Activated CD8-positive, alpha-beta memory T cell treated with anti-CD3 and anti-CD28 coated beads, Interleukin-2, amount 10 ng/mL, durations not matched to agents 7 days and 5 days (primary cell): ENCODE measurements at regions not wholly inside any gene's neighbourhood (a gene's known extent, or its start where the extent isn't known, plus 50 kb on each side); places are given as distances from the start of the nearest gene placed in this dataset.

Experiments
- ATAC-seq: fragments of 150-1000 bp; cut with Tn5 transposase; one replicate; pipeline ENCODE4 v1.10.0; 2021; ENCODE audit warnings: moderate library complexity
- CTCF ChIA-PET: fragments of 350-600 bp; sonication (Branson Sonifier 250); formaldehyde crosslinking; loops from one replicate; lab custom pipeline; 2021; ENCODE audit warnings: antibody characterized with exemption; lab: Charles Lee
- DNase-seq: peaks from one replicate; pipeline ENCODE4 v3.0.0-alpha.2; 2020
- H3K27ac Mint-ChIP-seq: one replicate; pipeline ENCODE4 v1.8.0; 2021; ENCODE audit warnings: mild to moderate bottlenecking, mixed read lengths
- H3K27me3 Mint-ChIP-seq: one replicate; pipeline ENCODE4 v1.8.0; 2021; ENCODE audit warnings: mixed read lengths
- H3K36me3 Mint-ChIP-seq: one replicate; pipeline ENCODE4 v1.8.0; 2021; ENCODE audit warnings: mild to moderate bottlenecking, mixed read lengths
- H3K4me1 Mint-ChIP-seq: one replicate; pipeline ENCODE4 v1.8.0; 2021; ENCODE audit warnings: mixed read lengths
- H3K4me3 Mint-ChIP-seq: one replicate; pipeline ENCODE4 v1.8.0; 2021; ENCODE audit warnings: mild to moderate bottlenecking, moderate library complexity, mixed read lengths
- H3K9me3 Mint-ChIP-seq: one replicate; pipeline ENCODE4 v1.8.0; 2022; ENCODE audit warnings: low read depth, mixed read lengths

- no peaks in the 10 kb centered on the region for H3K36me3 Mint-ChIP-seq
- H3K27me3 Mint-ChIP-seq, result no peaks in the 10 kb centered on the region
- ATAC-seq (no peak), DNase-seq (no peak)
- H3K27ac Mint-ChIP-seq, result no peak overlapping the region
- no peaks in the 10 kb centered on the region for H3K4me1 Mint-ChIP-seq
- CTCF ChIA-PET, result no interaction called here
- H3K9me3 Mint-ChIP-seq, result peaks cover 6% of the 10 kb centered on the region
- no peak overlapping the region for H3K4me3 Mint-ChIP-seq
Observed at GRCh38 chr13:61700181-61700580, 284.5 kb upstream of the PCDH20 start.

GRCh38 chr13:61696676-61697075 lies 281.0 kb upstream of the PCDH20 start:
- no peak overlapping the region for H3K27ac Mint-ChIP-seq
- CTCF ChIA-PET, result no interaction called here
- no peak for ATAC-seq

GRCh38 chr13:61695147-61695546 lies 279.5 kb upstream of the PCDH20 start:
- no peak for ATAC-seq
- DNase-seq, result no peak
- H3K36me3 Mint-ChIP-seq, result no peaks in the 10 kb centered on the region
- no peak overlapping the region for H3K27ac Mint-ChIP-seq
- no peak overlapping the region for H3K4me3 Mint-ChIP-seq
- no peaks in the 10 kb centered on the region for H3K27me3 Mint-ChIP-seq
- CTCF ChIA-PET, result no interaction called here
- no peaks in the 10 kb centered on the region for H3K4me1 Mint-ChIP-seq
- peaks cover 2% of the 10 kb centered on the region for H3K9me3 Mint-ChIP-seq

More at GRCh38 chr13:61696676-61697075, 281.0 kb upstream of the PCDH20 start:
- Mint-ChIP-seq H3K36me3 (no peaks in the 10 kb centered on the region), H3K27me3 (no peaks in the 10 kb centered on the region), H3K4me3 (no peak overlapping the region), H3K9me3 (peaks cover under 1% of the 10 kb centered on the region), H3K4me1 (no peaks in the 10 kb centered on the region)
- DNase-seq, result no peak

DNA sequence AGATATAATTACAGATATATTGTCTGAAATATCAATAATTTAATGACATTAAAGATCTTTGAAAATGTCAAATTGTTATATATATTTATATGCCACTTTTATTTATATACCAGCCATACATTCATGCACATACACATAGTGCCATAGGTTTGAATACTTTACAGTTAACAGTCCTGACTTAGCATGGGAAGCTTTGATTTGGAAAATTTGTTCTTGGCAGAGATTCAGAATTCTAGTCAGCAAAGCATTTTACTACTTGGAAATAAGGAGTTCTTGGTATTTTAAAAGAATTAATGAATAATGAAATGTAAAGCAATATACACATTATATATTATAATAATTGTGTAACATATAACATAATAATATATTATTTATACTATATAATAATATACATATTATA lies 277.0 kb upstream of the PCDH20 start:
- peaks cover 2% of the 10 kb centered on the region for H3K9me3 Mint-ChIP-seq
- CTCF ChIA-PET, result no interaction called here
- no peaks in the 10 kb centered on the region for H3K36me3 Mint-ChIP-seq
- no peak for ATAC-seq
- H3K4me3 Mint-ChIP-seq, result no peak overlapping the region
- no peak overlapping the region for H3K27ac Mint-ChIP-seq
- no peaks in the 10 kb centered on the region for H3K4me1 Mint-ChIP-seq
- no peaks in the 10 kb centered on the region for H3K27me3 Mint-ChIP-seq
- DNase-seq, result no peak

GRCh38 chr13:61685682-61686012 lies 270.0 kb upstream of the PCDH20 start:
- H3K4me3 Mint-ChIP-seq, result no peak overlapping the region
- no peak overlapping the region for H3K27ac Mint-ChIP-seq
- peaks cover 11% of the 10 kb centered on the region for H3K9me3 Mint-ChIP-seq
- no peaks in the 10 kb centered on the region for H3K27me3 Mint-ChIP-seq
- DNase-seq (no peak), ATAC-seq (no peak)
- H3K36me3 Mint-ChIP-seq, result no peaks in the 10 kb centered on the region
- CTCF ChIA-PET, result no interaction called here
- no peaks in the 10 kb centered on the region for H3K4me1 Mint-ChIP-seq

DNA sequence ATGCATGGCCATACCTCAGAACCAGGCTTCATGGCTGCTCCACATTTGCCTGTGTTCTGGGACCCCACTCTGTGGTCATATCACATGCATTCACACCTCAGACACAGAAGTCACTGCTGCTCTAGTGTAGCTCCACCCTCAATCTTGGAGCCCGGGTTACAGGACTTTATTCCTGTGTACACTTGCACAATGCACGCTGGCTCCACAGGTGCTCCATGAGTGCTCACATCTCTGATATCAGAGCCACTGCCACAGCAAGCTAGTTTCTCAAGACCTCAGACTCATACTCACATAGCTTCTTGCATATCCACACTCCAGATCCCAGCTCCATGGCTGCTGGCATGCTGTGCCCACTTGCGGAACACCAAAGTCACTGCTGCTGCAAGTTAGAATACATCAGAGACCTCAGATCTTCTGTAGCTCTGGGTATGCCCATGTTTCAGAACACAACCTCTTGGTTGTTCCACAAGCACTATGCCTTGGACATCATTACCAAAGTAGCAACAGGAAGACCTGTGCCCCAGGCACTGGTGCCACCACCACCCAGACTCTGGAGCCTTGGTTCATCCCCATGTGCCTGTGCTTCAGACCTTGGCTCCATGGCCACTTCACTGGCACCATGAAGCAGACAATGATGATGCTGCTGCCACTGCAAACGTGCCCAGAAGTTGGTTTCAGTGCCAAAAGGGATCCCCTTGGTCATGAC lies 269.5 kb upstream of the PCDH20 start:
- no peaks in the 10 kb centered on the region for H3K36me3 Mint-ChIP-seq
- ATAC-seq, result no peak
- no peak overlapping the region for H3K27ac Mint-ChIP-seq
- CTCF ChIA-PET, result no interaction called here
- H3K4me3 Mint-ChIP-seq, result no peak overlapping the region
- peaks cover 11% of the 10 kb centered on the region for H3K9me3 Mint-ChIP-seq
- DNase-seq, result no peak
- no peaks in the 10 kb centered on the region for H3K27me3 Mint-ChIP-seq
- H3K4me1 Mint-ChIP-seq, result no peaks in the 10 kb centered on the region

DNA sequence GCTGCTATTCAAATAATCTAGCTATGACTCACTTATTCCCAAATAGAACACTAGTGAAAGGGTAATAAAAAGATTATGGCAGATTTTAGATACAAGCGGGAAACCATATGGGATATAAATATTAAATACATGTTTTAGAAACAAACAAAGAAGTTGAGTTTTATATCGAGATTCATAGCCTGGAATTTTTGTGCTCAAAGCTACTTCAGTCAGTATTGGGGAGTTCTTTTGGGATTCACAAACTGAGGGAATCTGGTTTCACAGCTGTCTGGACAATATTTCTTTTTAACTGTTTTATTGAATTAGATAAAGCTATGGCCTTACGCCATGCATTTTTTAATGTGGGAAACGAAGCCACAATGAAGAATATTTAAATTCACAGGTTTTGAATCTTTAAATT lies 257.1 kb upstream of the PCDH20 start:
- CTCF ChIA-PET, result no interaction called here
- Mint-ChIP-seq H3K27me3 (no peaks in the 10 kb centered on the region), H3K27ac (no peak overlapping the region), H3K9me3 (peaks cover 6% of the 10 kb centered on the region), H3K4me3 (no peak overlapping the region), H3K4me1 (no peaks in the 10 kb centered on the region), H3K36me3 (no peaks in the 10 kb centered on the region)
- ATAC-seq (no peak), DNase-seq (no peak)

GRCh38 chr13:61670384-61671161 lies 254.9 kb upstream of the PCDH20 start:
- ATAC-seq (no peak), DNase-seq (no peak)
- Mint-ChIP-seq H3K4me1 (no peaks in the 10 kb centered on the region), H3K36me3 (no peaks in the 10 kb centered on the region), H3K4me3 (no peak overlapping the region), H3K27ac (no peak overlapping the region), H3K9me3 (peaks cover 8% of the 10 kb centered on the region), H3K27me3 (no peaks in the 10 kb centered on the region)
- CTCF ChIA-PET, result no interaction called here

DNA sequence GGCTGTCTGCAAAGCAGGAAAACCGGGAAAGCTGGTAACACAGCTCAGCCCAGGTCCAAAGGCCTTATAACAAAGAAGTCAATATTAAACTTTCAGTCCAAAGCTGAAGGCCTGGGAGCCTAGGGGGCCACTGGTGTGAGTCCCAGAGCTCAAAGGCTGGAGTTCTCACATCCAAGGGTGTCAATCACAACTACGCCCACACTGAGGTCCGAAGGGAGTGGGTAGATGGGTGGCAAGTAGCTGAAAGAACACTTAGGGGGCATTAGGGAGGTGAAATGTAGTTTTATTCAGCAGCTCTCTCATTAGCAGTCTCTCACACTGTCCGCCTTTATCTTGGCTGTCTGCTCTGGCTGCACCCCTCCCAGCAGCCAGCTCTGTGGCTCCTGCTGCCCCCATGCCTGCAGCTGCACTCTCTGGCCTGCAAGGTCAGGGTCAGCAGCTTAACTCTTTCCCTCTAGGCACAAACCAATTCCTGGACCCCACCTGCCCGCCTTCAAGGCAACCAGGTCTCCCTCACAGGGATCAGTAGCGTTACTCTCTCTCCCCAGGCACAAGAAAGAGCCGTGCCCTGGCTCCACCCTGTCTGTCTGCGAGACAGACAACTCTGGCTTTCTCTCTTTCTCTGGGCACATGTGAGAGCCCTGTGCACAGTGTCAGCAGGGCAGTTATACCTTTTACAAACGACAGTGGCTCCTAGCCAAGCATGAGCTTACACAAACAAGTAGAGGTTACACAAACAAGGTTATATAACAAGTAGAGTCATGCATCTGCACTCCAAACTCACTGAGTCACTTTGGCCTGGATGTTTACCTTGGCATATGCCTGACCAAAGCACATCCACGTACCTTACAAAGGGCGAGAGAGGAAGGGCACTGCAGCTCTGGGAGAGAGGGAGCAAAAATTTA lies 249.4 kb upstream of the PCDH20 start:
- Mint-ChIP-seq H3K27ac (no peak overlapping the region), H3K9me3 (peaks cover 4% of the 10 kb centered on the region), H3K4me3 (no peak overlapping the region), H3K27me3 (no peaks in the 10 kb centered on the region), H3K36me3 (no peaks in the 10 kb centered on the region), H3K4me1 (no peaks in the 10 kb centered on the region)
- ATAC-seq, result no peak
- no peak for DNase-seq
- CTCF ChIA-PET, result no interaction called here

DNA sequence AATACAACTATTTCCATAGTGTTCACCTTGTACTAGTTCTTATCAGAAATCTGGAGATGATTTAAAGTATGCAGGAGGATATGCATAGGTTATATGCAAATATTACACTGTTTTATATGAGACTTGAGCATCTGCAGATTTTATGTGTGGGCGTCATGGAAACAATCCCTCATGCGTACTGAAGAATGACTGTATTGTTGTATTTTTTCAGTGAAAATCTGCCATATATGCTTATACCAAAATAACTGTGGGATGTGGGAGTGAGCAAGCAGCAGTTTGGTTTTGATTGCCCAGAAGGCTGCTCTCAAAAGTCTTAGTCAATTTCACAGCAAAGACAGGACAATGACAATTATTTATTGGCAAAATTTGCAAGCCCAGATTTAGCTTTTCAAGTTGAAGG lies 238.8 kb upstream of the PCDH20 start:
- DNase-seq (no peak), ATAC-seq (no peak)
- H3K4me1 Mint-ChIP-seq, result no peaks in the 10 kb centered on the region
- peaks cover 13% of the 10 kb centered on the region for H3K9me3 Mint-ChIP-seq
- CTCF ChIA-PET, result no interaction called here
- H3K27me3 Mint-ChIP-seq, result no peaks in the 10 kb centered on the region
- H3K36me3 Mint-ChIP-seq, result no peaks in the 10 kb centered on the region
- no peak overlapping the region for H3K27ac Mint-ChIP-seq
- no peak overlapping the region for H3K4me3 Mint-ChIP-seq

GRCh38 chr13:61648547-61648946 lies 232.9 kb upstream of the PCDH20 start:
- Mint-ChIP-seq H3K27ac (no peak overlapping the region), H3K4me1 (no peaks in the 10 kb centered on the region), H3K36me3 (no peaks in the 10 kb centered on the region), H3K9me3 (peaks cover 9% of the 10 kb centered on the region), H3K4me3 (no peak overlapping the region), H3K27me3 (no peaks in the 10 kb centered on the region)
- CTCF ChIA-PET, result no interaction called here
- DNase-seq, result no peak
- ATAC-seq, result no peak

GRCh38 chr13:61612192-61612591 lies 196.5 kb upstream of the PCDH20 start:
- no peak for ATAC-seq

GRCh38 chr13:61608138-61608537 lies 192.5 kb upstream of the PCDH20 start:
- Mint-ChIP-seq H3K9me3 (peaks cover 6% of the 10 kb centered on the region), H3K4me1 (no peaks in the 10 kb centered on the region), H3K27ac (no peak overlapping the region), H3K36me3 (no peaks in the 10 kb centered on the region), H3K27me3 (no peaks in the 10 kb centered on the region), H3K4me3 (no peak overlapping the region)
- CTCF ChIA-PET, result no interaction called here
- ATAC-seq, result no peak
- no peak for DNase-seq

More at GRCh38 chr13:61612192-61612591, 196.5 kb upstream of the PCDH20 start:
- Mint-ChIP-seq H3K36me3 (no peaks in the 10 kb centered on the region), H3K4me1 (no peaks in the 10 kb centered on the region), H3K27ac (no peak overlapping the region), H3K27me3 (no peaks in the 10 kb centered on the region), H3K4me3 (no peak overlapping the region), H3K9me3 (peaks cover 7% of the 10 kb centered on the region)
- CTCF ChIA-PET, result no interaction called here
- no peak for DNase-seq
